SH-SY5Y (cell line): ENCODE measurements at regions not wholly inside any gene's neighbourhood (a gene's known extent, or its start where the extent isn't known, plus 50 kb on each side); places are given as distances from the start of the nearest gene placed in this dataset.

Source experiments
- GATA2 ChIP-seq: IDR thresholded peaks from 2 replicates; pipeline ENCODE4 v1.6.1; 2011; ENCODE audit warnings: mild to moderate bottlenecking, low read depth, low read length
- GATA3 ChIP-seq: IDR thresholded peaks from 2 replicates; pipeline ENCODE4 v1.6.1; 2011; ENCODE audit warnings: low read depth, mild to moderate bottlenecking, low read length, moderate library complexity

DNA sequence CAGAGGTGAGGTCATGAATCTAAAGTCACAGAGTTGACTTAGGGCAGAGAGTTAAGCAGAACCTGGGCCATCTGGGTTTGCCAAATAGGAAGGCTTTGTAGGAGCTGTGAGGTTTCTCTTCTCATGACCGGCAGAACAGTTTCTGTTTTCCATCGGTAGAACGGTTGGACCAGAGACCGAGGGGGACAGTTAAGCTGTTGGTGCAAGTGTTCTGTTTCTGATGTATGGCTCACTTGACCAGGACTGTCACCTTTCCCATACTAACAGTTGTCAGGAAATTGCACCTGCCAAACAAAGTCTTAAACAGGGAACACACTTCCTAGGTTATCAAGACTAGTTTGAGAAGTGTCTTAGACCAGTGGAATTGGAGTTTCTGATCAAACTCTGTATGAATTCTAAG, 158.3 kb downstream of the PDCD6IP start:
- TF ChIP-seq GATA3 (no peak), GATA2 (no peak)
